Motor neuron (in vitro differentiated cells): ENCODE measurements at regions not wholly inside any gene's neighbourhood (a gene's known extent, or its start where the extent isn't known, plus 50 kb on each side); places are given as distances from the start of the nearest gene placed in this dataset.

Experiments used
- ATAC-seq, 8 experiments: fragments of 200-7000 bp; cut with Tn5 transposase; replicated peaks in 6 of 8; 2 replicates each; pipeline ENCODE4 v1.8.0; 2021; ENCODE audit warnings: mild to moderate bottlenecking in 8 of 8, moderate library complexity in 8 of 8
- H3K27ac ChIP-seq, 2 donors: fragments of 250-450 bp; sonication (Bioruptor Pico); 2 replicates each; pipeline ENCODE4 v1.9.0; 2021; ENCODE audit warnings: antibody characterized with exemption in 2 of 2, mild to moderate bottlenecking in 2 of 2, moderate library complexity in 1 of 2
- H3K4me1 ChIP-seq, 2 donors: fragments of 250-450 bp; sonication (Bioruptor Pico); replicated peaks in 1 of 2; 2 replicates each; pipeline ENCODE4 v1.6.1; 2021; ENCODE audit warnings: antibody characterized with exemption in 2 of 2, mild to moderate bottlenecking in 2 of 2, moderate library complexity in 1 of 2
- H3K4me3 ChIP-seq, 5 donors: fragments of 250-450 bp; sonication (Bioruptor Pico); 2 replicates each; pipeline ENCODE4 v1.9.0; 2021; ENCODE audit warnings: antibody characterized with exemption in 5 of 5, mild to moderate bottlenecking in 5 of 5, moderate library complexity in 4 of 5
- WGBS, 10 experiments: fragments of 450-650 bp; shearing (Covaris generic); methylation state at CpG; one replicate each; pipeline ENCODE4 v1.0.0; 2022; 5-methylcytosine and 5-hydroxymethylcytosine counted together
- in situ Hi-C, 9 experiments: fragments of 400-800 bp; cut with MboI; loops; one replicate each; pipeline ENCODE4 v1.15.0; 2021; ENCODE audit warnings: low sequenced_read_pairs in 9 of 9, low pct_unique_long_range_greater_than_20kb in 2 of 9; ENCODE audit not compliant: unreplicated experiment in 9 of 9

GRCh38 chr17:77322514-77323412 is 182.0 kb downstream of the SEC14L1 start:
- WGBS, 10 experiments, result 0 to 82% (median 8%) methylated on average over 3 to 16 of the region's 32 CpGs; no CpG with 5 or more reads in 4 of the 10 experiments
- ATAC-seq, result peak; percentile 27 to 90 (median 86)
- Histone ChIP-seq H3K27ac (peak overlapping the region; percentile 59 to 83), H3K4me1 (peaks cover 31 to 44% of the 10 kb centered on the region in 2 donors), H3K4me3 (peak overlapping the region in 1 of 5 donors; percentile 4)
- in situ Hi-C loops, result loop anchor here in 1 of 9 experiments (10.0 kb wide), 1 partner anchor 172 kb away; no protein-coding TSS in a partner anchor

DNA sequence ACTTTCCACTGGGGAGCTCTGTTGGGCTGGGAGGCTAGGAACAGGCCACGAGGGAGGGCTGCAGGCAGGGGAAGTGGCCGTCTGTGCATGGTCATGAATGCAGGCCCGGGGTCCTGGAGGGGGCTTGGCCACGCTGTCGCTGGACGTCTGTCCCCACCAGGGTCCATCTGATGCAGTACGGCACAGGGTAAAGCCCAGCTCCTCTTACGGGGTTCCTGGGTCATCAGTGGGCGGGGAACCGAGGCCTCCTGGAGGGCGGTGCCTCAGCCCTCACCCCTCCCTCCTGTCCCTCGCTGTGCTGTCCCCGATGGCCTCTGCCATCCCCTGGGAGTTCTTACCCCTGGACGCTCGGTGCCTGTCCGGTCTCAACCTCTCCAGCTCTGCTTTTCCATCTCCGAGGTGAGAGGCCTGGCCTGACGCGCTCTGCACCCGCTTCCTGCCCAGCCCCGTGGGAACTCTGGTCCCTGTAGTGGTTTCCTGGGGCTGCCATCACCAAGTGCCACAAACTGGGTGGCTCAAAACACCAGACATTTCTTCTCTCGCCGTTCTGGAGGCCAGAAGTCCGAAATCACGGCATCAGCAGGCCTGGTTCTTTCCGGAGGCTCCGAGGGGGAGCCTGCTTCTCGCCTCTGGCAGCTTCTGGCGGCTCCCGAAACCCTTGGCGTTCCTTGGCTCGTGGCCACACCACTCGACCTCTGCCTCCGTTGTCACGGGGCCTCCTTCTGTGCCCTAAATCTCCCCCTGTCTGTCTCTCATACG is 182.8 kb downstream of the SEC14L1 start:
- WGBS, 10 experiments, result 0 to 90% (median 62%) methylated on average over 1 to 17 of the region's 36 CpGs; no CpG with 5 or more reads in 4 of the 10 experiments
- H3K4me3 ChIP-seq, result peak overlapping the region in 1 of 5 donors; percentile 4
- peak overlapping the region; percentile 59 to 83 for H3K27ac ChIP-seq
- in situ Hi-C loops, result loop anchor here in 1 of 9 experiments (10.0 kb wide), 1 partner anchor 171 kb away; no protein-coding TSS in a partner anchor
- peak in 6 of 8 experiments; percentile 4 to 58 (median 54) for ATAC-seq
- peaks cover 31 to 44% of the 10 kb centered on the region in 2 donors for H3K4me1 ChIP-seq

- Histone ChIP-seq H3K27ac (peak overlapping the region in 1 of 2 donors; percentile 83), H3K4me1 (peaks cover 28 to 41% of the 10 kb centered on the region in 2 donors), H3K4me3 (no peak overlapping the region)
- WGBS, 10 experiments, result 75 to 100% (median 92%) methylated on average over 1 to 4 of the region's 8 CpGs; no CpG with 5 or more reads in 4 of the 10 experiments
- ATAC-seq, result no peak
- in situ Hi-C loops, result loop anchor here in 1 of 9 experiments (10.0 kb wide), 1 partner anchor 171 kb away; no protein-coding TSS in a partner anchor
These were observed 183.5 kb downstream of the SEC14L1 start for GRCh38 chr17:77324227-77324626.

DNA sequence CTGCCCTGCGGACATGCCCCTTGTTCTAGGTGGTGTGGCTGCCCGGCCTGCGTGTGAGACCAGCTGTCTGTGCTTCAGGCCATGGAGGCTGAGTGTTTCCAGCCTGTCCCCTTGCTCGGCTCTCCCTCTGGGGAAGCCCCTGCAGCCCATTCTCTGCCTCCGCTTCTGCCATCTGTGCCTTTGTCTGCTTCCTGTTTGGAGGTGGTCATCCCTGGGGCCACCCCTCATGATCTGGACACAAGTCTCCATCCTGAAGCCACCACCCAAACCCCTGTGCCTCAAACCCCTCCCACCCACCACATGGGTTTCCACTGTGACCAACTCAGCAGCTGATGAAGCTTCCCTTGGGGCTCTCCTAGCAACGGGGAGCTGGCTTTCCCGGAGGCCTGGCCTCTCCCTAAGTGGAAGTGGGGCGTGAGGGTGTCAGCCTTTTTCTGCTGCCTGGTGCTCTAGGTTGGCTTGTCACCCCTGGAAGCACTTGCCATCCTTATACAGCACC is 184.9 kb downstream of the SEC14L1 start:
- H3K27ac ChIP-seq, result no peak overlapping the region
- no peak overlapping the region for H3K4me3 ChIP-seq
- WGBS, 10 experiments, result no CpG with 5 or more reads among the region's 8 CpGs
- in situ Hi-C loops, result loop anchor here in 5 of 9 experiments (10.0 to 25.0 kb wide), 3 partner anchors 162 to 687 kb away; no protein-coding TSS in a partner anchor
- peak in 2 of 8 experiments; percentile 5 to 11 for ATAC-seq
- peaks cover 20 to 32% of the 10 kb centered on the region in 2 donors for H3K4me1 ChIP-seq

DNA sequence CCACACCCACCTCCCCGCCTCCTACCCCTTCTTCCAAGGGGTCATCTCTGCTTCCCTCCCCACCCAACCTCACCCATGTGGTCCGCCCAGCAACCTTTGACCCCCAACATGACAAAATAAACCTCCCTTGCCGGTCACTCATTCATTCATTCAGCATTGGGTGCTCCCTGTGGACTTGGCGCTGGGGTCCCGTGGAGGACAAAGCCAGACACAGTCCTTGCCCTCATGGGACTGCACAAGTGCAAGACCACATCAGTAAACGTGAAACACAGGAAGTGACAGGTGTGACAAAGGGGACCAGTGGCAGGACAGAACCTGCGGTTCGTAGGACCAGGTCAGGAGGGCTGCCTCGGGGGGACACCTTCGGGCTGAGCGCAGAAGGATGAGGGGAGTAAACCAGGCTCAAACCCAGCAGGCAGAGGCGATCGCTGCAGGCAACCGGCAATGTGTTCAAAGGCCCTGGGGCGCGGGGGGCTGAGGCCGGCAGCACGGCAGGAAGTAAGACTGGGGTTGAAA is 185.4 kb downstream of the SEC14L1 start:
- in situ Hi-C loops, result loop anchor here in 5 of 9 experiments (10.0 to 25.0 kb wide), 3 partner anchors 161 to 686 kb away; no protein-coding TSS in a partner anchor
- Histone ChIP-seq H3K27ac (no peak overlapping the region), H3K4me1 (peaks cover 19 to 32% of the 10 kb centered on the region in 2 donors), H3K4me3 (no peak overlapping the region)
- no peak for ATAC-seq
- 83 to 94% (median 91%) methylated on average over 4 to 11 of the region's 18 CpGs; no CpG with 5 or more reads in 6 of the 10 experiments for WGBS, 10 experiments

DNA sequence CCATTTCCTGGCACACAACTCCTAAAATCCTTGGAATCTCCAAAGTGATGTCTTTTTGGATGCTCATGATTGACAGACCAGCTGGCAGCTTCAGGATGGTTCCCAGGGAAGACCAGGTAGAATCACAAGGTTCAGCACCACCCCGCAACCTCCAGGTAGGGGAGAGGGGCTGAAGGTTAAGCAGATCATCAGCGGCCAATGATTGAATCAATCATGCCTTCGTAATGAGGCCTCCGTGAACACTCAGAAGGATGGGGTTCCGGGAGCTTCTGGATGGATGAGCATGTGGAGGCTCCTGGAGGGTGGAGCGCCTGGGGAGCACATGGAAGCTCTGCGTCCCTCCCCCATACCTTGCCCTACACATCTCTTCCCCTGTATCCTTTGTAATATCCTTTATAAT is 185.9 kb downstream of the SEC14L1 start:
- Histone ChIP-seq H3K4me1 (peaks cover 19 to 36% of the 10 kb centered on the region in 2 donors), H3K27ac (no peak overlapping the region), H3K4me3 (no peak overlapping the region)
- ATAC-seq, result no peak
- in situ Hi-C loops, result loop anchor here in 5 of 9 experiments (10.0 to 25.0 kb wide), 3 partner anchors 161 to 686 kb away; no protein-coding TSS in a partner anchor
- 92 to 100% (median 100%) methylated on average over 1 to 7 of the region's 7 CpGs; no CpG with 5 or more reads in 4 of the 10 experiments for WGBS, 10 experiments

DNA sequence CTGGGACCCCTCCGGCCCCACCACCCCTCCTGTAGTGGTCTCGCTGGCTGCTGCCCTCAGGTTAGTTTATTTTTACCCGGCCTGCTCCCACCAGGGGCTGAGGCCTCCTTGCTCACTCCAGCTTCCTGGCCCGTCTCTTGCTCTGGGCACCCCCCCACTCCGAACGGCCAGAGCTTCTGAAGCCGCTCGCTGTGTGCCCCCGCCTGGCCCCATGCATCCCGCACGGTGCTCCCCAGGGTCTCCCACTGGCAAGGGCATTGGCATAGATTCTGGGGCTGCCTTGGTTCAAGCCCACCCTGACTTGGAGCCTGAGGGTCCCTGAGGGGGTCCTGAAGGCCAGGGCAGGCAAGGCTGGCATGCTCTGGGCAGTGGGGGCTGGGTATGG is 186.4 kb downstream of the SEC14L1 start:
- in situ Hi-C loops, result loop anchor here in 5 of 9 experiments (10.0 to 25.0 kb wide), 3 partner anchors 160 to 685 kb away; no protein-coding TSS in a partner anchor
- ATAC-seq, result no peak
- peaks cover 19 to 38% of the 10 kb centered on the region in 2 donors for H3K4me1 ChIP-seq
- no peak overlapping the region for H3K4me3 ChIP-seq
- WGBS, 10 experiments, result 80% methylated on average over 1 to 3 of the region's 11 CpGs; no CpG with 5 or more reads in 7 of the 10 experiments
- no peak overlapping the region for H3K27ac ChIP-seq

DNA sequence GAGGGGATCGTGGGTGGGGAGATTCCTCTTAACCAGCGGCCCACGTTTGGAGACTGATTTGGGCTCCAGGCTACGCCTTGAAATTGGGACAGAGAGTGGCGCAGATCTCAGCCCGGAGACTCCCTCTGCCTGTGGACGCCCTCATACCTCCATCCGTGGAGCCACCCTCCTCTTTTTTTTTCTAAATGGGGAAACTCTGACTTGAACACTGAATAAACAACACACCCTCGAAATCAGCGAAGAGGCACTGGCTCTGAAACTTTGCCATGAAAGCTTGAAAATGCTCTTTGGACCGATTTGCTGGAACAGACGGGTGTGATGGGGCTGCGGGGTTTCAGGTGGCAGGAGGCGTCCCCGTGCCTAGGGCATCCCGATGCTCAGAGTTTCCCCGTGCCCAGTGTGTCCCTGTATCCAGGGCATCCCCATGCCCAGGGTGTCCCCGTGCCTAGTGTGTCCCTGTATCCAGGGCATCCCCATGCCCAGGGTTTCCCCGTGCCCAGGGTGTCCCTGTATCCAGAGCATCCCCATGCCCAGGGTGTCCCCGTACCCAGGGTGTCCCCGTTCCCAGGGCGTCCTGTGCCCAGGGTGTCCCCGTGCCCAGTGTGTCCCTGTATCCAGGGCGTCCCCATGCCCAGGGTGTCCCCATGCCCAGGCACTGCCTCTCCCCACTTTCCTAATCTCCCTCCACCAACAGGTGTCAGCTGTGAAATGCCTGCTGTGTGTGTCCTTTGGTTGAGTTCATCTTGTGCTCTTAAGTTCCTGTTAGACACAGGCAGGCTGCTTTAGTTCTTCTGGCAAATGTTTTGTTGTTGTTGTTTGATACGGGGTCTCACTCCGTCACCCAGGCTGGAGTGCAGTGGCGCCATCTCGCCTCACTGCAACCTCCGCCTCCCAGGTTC is 187.0 kb downstream of the SEC14L1 start:
- no peak for ATAC-seq
- Histone ChIP-seq H3K4me1 (peaks cover 15 to 31% of the 10 kb centered on the region in 2 donors), H3K27ac (no peak overlapping the region), H3K4me3 (no peak overlapping the region)
- WGBS, 10 experiments, result 80 to 100% (median 88%) methylated on average over 2 to 7 of the region's 29 CpGs; no CpG with 5 or more reads in 5 of the 10 experiments
- in situ Hi-C loops, result loop anchor here in 5 of 9 experiments (10.0 to 25.0 kb wide), 3 partner anchors 159 to 684 kb away; no protein-coding TSS in a partner anchor

DNA sequence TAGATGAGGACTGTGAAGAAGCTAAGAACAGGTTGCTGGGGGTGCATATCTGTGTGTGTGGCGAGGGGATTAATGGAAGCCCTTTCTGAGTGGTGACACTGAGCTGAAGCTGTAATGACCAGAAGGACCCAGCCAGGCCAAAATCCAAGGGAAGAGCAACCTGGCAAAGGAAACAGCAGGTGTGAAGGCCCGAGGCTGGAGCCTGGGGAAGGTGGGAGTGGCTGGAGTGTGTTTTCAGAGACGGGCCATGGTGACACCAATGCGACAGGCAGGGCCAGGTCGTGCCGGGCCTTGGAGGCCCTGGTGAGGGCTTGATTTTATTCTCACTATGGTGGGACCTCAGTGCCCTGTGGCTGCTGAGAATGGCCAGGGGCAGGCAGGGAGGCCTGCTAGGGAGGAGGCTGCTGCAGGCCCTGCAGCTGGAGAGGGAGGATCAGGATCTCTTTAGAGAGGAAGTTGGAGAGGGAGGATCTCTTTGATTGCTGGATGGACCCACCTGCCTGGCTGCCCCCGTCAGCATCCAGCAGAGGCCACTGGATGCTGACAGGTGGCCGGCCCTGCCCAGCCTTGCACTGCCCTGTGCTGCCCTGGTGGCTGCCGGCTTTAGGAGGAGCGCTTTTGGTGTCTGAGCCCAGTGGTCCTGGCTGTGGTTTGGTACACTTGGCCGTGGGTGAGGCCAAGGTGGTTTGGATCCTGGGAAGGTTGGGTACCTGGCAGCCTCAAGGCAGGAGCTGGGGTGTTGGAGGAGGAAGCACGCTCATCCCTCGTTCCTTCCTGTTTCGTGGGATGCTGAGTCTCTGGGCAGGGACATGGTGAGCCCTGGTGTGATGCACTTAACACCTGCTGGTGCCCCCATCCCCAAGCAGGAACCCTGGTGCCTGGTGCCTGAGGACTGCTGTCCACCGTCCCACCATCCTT is 188.3 kb downstream of the SEC14L1 start:
- ATAC-seq, result no peak
- whole genome bisulfite sequencing, 10 experiments, result 60 to 96% (median 78%) methylated on average over 2 to 8 of the region's 15 CpGs; no CpG with 5 or more reads in 4 of the 10 experiments
- in situ Hi-C loops, result loop anchor here in 5 of 9 experiments (10.0 to 25.0 kb wide), 3 partner anchors 158 to 683 kb away; no protein-coding TSS in a partner anchor
- Histone ChIP-seq H3K4me1 (peaks cover 2 to 19% of the 10 kb centered on the region in 2 donors), H3K4me3 (no peak overlapping the region), H3K27ac (no peak overlapping the region)

GRCh38 chr17:77329741-77330531 is 189.2 kb downstream of the SEC14L1 start:
- in situ Hi-C loops, result loop anchor here in 8 of 9 experiments (10.0 to 25.0 kb wide), 3 partner anchors 157 to 682 kb away; no protein-coding TSS in a partner anchor
- H3K4me3 ChIP-seq, result no peak overlapping the region
- no peak overlapping the region for H3K27ac ChIP-seq
- H3K4me1 ChIP-seq, result peaks cover 0 to 16% of the 10 kb centered on the region in 2 donors
- ATAC-seq, result no peak
- whole genome bisulfite sequencing, 10 experiments, result 60 to 92% (median 80%) methylated on average over 1 to 5 of the region's 21 CpGs; no CpG with 5 or more reads in 5 of the 10 experiments
